ENCODE measurements at regions not wholly inside any gene's neighbourhood (a gene's known extent, or its start where the extent isn't known, plus 50 kb on each side); places are given as distances from the start of the nearest gene placed in this dataset.
"Not testable (repeated sequence)": the region's sequence is repeated elsewhere in the genome, so short reads cannot be mapped to it uniquely, and the experiment has no call there.

GRCh38 chr2:126288362-126288761 is 367.6 kb upstream of the GYPC start:
- Mint-ChIP-seq H3K4me3 (no peak overlapping the region), H3K9me3 (peaks cover 76% of the 10 kb centered on the region)

GRCh38 chr2:126293962-126294361 is 362.0 kb upstream of the GYPC start:
- H3K4me3 Mint-ChIP-seq; H3K27me3 Mint-ChIP-seq (ENCODE audit: low read depth); H3K27ac Mint-ChIP-seq; H3K4me1 Mint-ChIP-seq; CTCF ChIA-PET; ATAC-seq; POLR2A ChIA-PET; DNase-seq (ENCODE audit: low spot score): not testable (repeated sequence)
- Mint-ChIP-seq H3K36me3 (peaks cover 45% of the 10 kb centered on the region), H3K9me3 (peaks cover 71% of the 10 kb centered on the region)

More at GRCh38 chr2:126288362-126288761, 367.6 kb upstream of the GYPC start:
- Mint-ChIP-seq H3K27me3 (ENCODE audit: low read depth) (no peaks in the 10 kb centered on the region; the same call in 1 of the 2 replicates), H3K4me1 (no peaks in the 10 kb centered on the region), H3K36me3 (peaks cover 51% of the 10 kb centered on the region), H3K27ac (no peak overlapping the region)
- TF ChIP-seq PRRX2 (CRISPR knock-in tag; IDR thresholded peaks at IDR 0.05): no peak
- TF ChIP-seq HMGA2 (CRISPR knock-in tag; IDR thresholded peaks at IDR 0.05): no peak
- no peak for TF ChIP-seq TEAD1 (CRISPR knock-in tag; IDR thresholded peaks at IDR 0.05)
- no peak for DNase-seq (ENCODE audit: low spot score)
- ChIA-PET CTCF (no interaction called here), POLR2A (no interaction called here)
- ATAC-seq: no peak

GRCh38 chr2:126299469-126299976 is 356.4 kb upstream of the GYPC start:
- Mint-ChIP-seq H3K4me1 (no peaks in the 10 kb centered on the region), H3K27ac (no peak overlapping the region), H3K27me3 (ENCODE audit: low read depth) (peaks cover 9% of the 10 kb centered on the region), H3K9me3 (peaks cover 75% of the 10 kb centered on the region), H3K36me3 (peaks cover 46% of the 10 kb centered on the region), H3K4me3 (no peak overlapping the region)
- ChIA-PET CTCF (no interaction called here), POLR2A (no interaction called here)
- no peak for DNase-seq (ENCODE audit: low spot score)
- no peak for TF ChIP-seq ZMAT4 (CRISPR knock-in tag; IDR thresholded peaks at IDR 0.05)
- no peak for TF ChIP-seq ZBTB21 (CRISPR knock-in tag; IDR thresholded peaks at IDR 0.05; ENCODE audit: borderline replicate concordance)
- TF ChIP-seq RELA (CRISPR knock-in tag; IDR thresholded peaks at IDR 0.05; ENCODE audit: borderline replicate concordance): no peak
- TF ChIP-seq FOXP4 (CRISPR knock-in tag; IDR thresholded peaks at IDR 0.05): no peak
- TF ChIP-seq ZSCAN18 (CRISPR knock-in tag; IDR thresholded peaks at IDR 0.05): no peak
- no peak for TF ChIP-seq PREB (CRISPR knock-in tag; IDR thresholded peaks at IDR 0.05; ENCODE audit: borderline replicate concordance)
- no peak for TF ChIP-seq ZNF232 (CRISPR knock-in tag; IDR thresholded peaks at IDR 0.05)
- no peak for TF ChIP-seq STAT6 (CRISPR knock-in tag; conservative IDR thresholded peaks at IDR 0.05; ENCODE audit: low read depth)
- TF ChIP-seq GTF2I (CRISPR knock-in tag; conservative IDR thresholded peaks at IDR 0.05): no peak
- no peak for TF ChIP-seq ZNF532 (CRISPR knock-in tag; IDR thresholded peaks at IDR 0.05; ENCODE audit: borderline replicate concordance)
- no peak for ATAC-seq

All from WTC11 (cell line).